CD4-positive, CD25-positive, alpha-beta regulatory T cell (primary cell): ENCODE measurements at regions not wholly inside any gene's neighbourhood (a gene's known extent, or its start where the extent isn't known, plus 50 kb on each side); places are given as distances from the start of the nearest gene placed in this dataset.
"Not testable (repeated sequence)": the region's sequence is repeated elsewhere in the genome, so short reads cannot be mapped to it uniquely, and the experiment has no call there.

ENCODE experiments used
- ATAC-seq, 2 donors: fragments of 150-1000 bp; cut with Tn5 transposase; one replicate each; pipeline ENCODE4 v1.10.0; 2021; ENCODE audit warnings: low read depth in 2 of 2, moderate number of reproducible peaks in 2 of 2, moderate library complexity in 1 of 2
- DNase-seq, 3 donors: peaks; one replicate each; pipeline versions ENCODE4 v3.0.0 to v3.0.0-alpha.2; 2012 to 2022; ENCODE audit warnings: mixed read lengths in 1 of 3
- H3K27ac ChIP-seq: one replicate; pipeline ENCODE4 v1.7.0; 2013; ENCODE audit warnings: mild to moderate bottlenecking, low read length; ENCODE audit not compliant: insufficient read depth, poor library complexity, severe bottlenecking
- H3K27me3 ChIP-seq: one replicate; pipeline ENCODE4 v1.7.0; 2013; ENCODE audit warnings: low read length; ENCODE audit not compliant: control insufficient read depth, insufficient read depth
- H3K36me3 ChIP-seq: one replicate; pipeline ENCODE4 v1.7.0; 2013; ENCODE audit warnings: mild to moderate bottlenecking, low read length, moderate library complexity; ENCODE audit not compliant: control insufficient read depth, insufficient read depth
- H3K4me1 ChIP-seq: 2 replicates; pipeline ENCODE4 v1.7.0; 2013; ENCODE audit warnings: mild to moderate bottlenecking, low read length; ENCODE audit not compliant: insufficient read depth, control insufficient read depth, poor library complexity, severe bottlenecking
- H3K4me3 ChIP-seq: one replicate; pipeline ENCODE4 v1.7.0; 2013; ENCODE audit warnings: low read depth, mild to moderate bottlenecking, low read length, moderate library complexity
- H3K9me3 ChIP-seq, 2 experiments: 1 replicate in 1 of 2; 2 replicates in 1 of 2; pipeline ENCODE4 v1.7.0; 2013; ENCODE audit warnings: low read length in 2 of 2, mild to moderate bottlenecking in 1 of 2, moderate library complexity in 1 of 2; ENCODE audit not compliant: control insufficient read depth in 2 of 2
- H3K27ac Mint-ChIP-seq, 3 donors: one replicate each; pipeline ENCODE4 v1.8.0; 2020 to 2022; ENCODE audit warnings: mild to moderate bottlenecking in 3 of 3, mixed read lengths in 3 of 3, moderate library complexity in 2 of 3
- H3K27me3 Mint-ChIP-seq: one replicate; pipeline ENCODE4 v1.8.0; 2022; ENCODE audit warnings: mild to moderate bottlenecking, mixed read lengths
- H3K36me3 Mint-ChIP-seq: one replicate; pipeline ENCODE4 v1.8.0; 2020; ENCODE audit warnings: mixed read lengths
- H3K4me1 Mint-ChIP-seq, 4 donors: one replicate each; pipeline ENCODE4 v1.8.0; 2020 to 2022; ENCODE audit warnings: mixed read lengths in 4 of 4, mild to moderate bottlenecking in 1 of 4
- H3K4me3 Mint-ChIP-seq, 4 donors: one replicate each; pipeline ENCODE4 v1.8.0; 2020 to 2022; ENCODE audit warnings: mild to moderate bottlenecking in 4 of 4, mixed read lengths in 4 of 4, moderate library complexity in 3 of 4
- H3K9me3 Mint-ChIP-seq, 7 donors: one replicate each; pipeline ENCODE4 v1.8.0; 2020 to 2022; ENCODE audit warnings: mixed read lengths in 7 of 7, mild to moderate bottlenecking in 3 of 7, moderate library complexity in 2 of 7

DNA sequence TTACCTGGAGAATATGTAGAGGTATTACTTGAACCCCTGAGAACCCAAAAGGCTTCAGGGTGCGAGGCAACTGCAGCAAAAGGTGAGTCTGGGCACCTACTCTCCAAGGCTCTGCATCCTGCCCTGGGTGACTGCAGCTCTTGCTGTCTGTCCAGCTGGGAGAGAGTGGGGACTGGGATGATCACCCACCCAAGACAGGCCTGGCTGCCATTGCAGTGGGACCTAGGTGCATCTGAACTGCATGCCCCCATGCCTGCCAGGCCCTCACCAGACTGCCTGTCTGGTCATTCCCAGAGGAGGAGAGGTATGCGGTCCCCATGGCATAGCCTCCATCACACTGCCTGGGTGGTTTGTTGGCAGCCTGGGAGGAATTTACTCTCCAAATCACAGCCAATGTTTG, 563.9 kb downstream of the TFAP2A start:
- Mint-ChIP-seq H3K36me3 (no peaks in the 10 kb centered on the region), H3K27ac (no peak overlapping the region), H3K4me1 (no peaks in the 10 kb centered on the region), H3K27me3 (no peaks in the 10 kb centered on the region), H3K9me3 (peaks cover 2 to 55% (median 16%) of the 10 kb centered on the region in 7 donors), H3K4me3 (no peak overlapping the region)
- ATAC-seq, result no peak
- Histone ChIP-seq H3K27ac (no peak overlapping the region), H3K4me3 (no peak overlapping the region), H3K36me3 (no peaks in the 10 kb centered on the region), H3K4me1 (no peaks in the 10 kb centered on the region), H3K27me3 (no peaks in the 10 kb centered on the region), H3K9me3 (peaks cover 11 to 24% of the 10 kb centered on the region in 2 experiments)
- no peak for DNase-seq

DNA sequence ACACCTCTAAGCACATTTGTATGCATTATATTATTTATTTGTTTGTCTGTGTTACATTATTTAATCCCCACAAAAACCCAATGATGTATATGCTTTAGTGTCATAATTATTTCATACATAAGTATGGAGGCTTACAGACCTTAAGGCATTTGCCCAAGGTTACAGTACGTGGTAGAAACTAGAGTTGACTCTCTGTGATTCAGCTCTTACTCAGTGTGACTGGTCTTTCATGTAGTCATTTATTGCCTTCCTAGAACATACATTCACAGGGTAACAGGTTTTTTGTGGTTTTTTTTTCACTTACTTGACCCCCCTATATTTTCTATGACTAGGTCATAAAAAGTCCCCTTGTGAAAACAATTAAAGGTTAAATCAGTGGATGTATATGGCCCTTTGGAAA, 566.8 kb downstream of the TFAP2A start:
- Histone ChIP-seq H3K9me3 (peaks cover 5 to 24% of the 10 kb centered on the region in 2 experiments), H3K36me3 (no peaks in the 10 kb centered on the region), H3K27me3 (no peaks in the 10 kb centered on the region), H3K4me3 (no peak overlapping the region), H3K4me1 (no peaks in the 10 kb centered on the region), H3K27ac (no peak overlapping the region)
- no peak for DNase-seq
- Mint-ChIP-seq H3K9me3 (peaks cover 2 to 42% (median 11%) of the 10 kb centered on the region in 7 donors), H3K4me3 (no peak overlapping the region), H3K27ac (no peak overlapping the region), H3K27me3 (no peaks in the 10 kb centered on the region), H3K4me1 (no peaks in the 10 kb centered on the region), H3K36me3 (no peaks in the 10 kb centered on the region)
- ATAC-seq, result no peak

DNA sequence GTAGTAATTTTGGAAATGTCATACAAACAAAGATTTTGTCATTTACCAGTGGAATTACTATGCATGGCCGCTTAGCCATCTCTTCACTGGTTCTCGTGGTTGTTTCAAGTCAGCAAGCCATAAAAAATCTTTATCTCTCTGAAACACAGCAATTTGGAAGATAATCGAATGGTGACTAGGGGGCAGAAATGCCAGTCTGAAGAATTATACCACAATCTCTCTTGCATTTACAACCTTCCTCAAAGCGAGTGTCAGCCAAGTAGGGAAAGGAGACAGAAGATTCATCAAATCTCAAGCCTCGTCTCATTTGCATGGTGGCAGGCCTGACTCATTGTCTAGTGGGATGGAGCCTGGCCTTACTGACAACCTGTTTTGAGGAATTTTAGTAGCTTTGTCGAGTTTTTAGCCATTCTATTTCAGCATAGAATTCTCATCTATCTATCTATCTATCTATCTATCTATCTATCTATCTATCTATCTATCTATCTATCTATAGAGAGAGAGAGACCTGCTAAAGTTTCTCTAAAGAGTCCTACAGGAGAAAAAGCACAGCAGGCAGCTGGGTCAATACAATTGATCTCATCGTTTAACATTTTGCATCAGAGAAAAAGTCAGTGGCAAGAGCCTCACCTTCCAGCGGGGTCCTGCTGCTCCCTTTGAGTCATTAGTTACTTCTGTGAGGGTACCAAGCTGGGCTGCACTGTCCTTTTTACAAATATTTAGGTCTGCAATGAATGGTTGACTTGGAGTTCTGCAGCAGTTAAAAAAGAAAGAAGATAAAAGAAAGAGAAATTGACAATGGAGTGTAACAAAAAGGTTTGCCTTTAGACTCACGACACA, 572.8 kb downstream of the TFAP2A start:
- Histone ChIP-seq H3K4me1 (no peaks in the 10 kb centered on the region), H3K27ac (no peak overlapping the region), H3K9me3 (peaks cover 0 to 3% of the 10 kb centered on the region in 2 experiments), H3K4me3 (no peak overlapping the region), H3K27me3 (no peaks in the 10 kb centered on the region), H3K36me3 (no peaks in the 10 kb centered on the region)
- DNase-seq (no peak), ATAC-seq (no peak)
- Mint-ChIP-seq H3K4me3 (no peak overlapping the region), H3K27me3 (no peaks in the 10 kb centered on the region), H3K27ac (no peak overlapping the region), H3K4me1 (no peaks in the 10 kb centered on the region), H3K9me3 (peaks cover 0 to 15% (median 8%) of the 10 kb centered on the region in 7 donors), H3K36me3 (no peaks in the 10 kb centered on the region)

DNA sequence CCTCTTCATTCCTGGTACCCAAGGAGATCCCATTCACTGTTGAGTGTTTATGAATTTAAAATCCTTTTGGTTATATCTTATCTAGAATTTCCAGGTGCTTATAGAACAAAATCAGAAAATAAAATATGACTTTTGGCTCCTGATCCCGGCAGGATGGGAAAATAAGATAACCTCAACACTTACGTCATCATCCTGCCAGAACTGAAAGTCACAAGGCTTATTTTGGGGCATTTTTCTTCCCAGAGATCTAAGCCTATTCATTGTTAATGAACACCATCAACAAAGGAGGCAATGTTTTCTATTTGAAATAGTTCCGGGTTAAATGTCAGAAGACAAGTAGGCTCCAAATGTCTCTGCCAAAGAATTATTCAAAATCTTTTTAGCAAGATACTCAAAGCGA, 580.6 kb downstream of the TFAP2A start:
- H3K4me3 Mint-ChIP-seq, result no peak overlapping the region
- no peaks in the 10 kb centered on the region for H3K4me1 ChIP-seq
- no peaks in the 10 kb centered on the region for H3K9me3 ChIP-seq
- no peak for DNase-seq
- no peaks in the 10 kb centered on the region for H3K36me3 Mint-ChIP-seq
- no peaks in the 10 kb centered on the region for H3K27me3 Mint-ChIP-seq
- peaks cover 0 to 13% (median 5%) of the 10 kb centered on the region in 7 donors for H3K9me3 Mint-ChIP-seq
- no peaks in the 10 kb centered on the region for H3K4me1 Mint-ChIP-seq
- H3K4me3 ChIP-seq, result no peak overlapping the region
- H3K27ac Mint-ChIP-seq, result no peak overlapping the region
- no peak for ATAC-seq
- H3K27me3 ChIP-seq, result no peaks in the 10 kb centered on the region
- H3K36me3 ChIP-seq, result no peaks in the 10 kb centered on the region
- no peak overlapping the region for H3K27ac ChIP-seq

- Histone ChIP-seq H3K27me3 (no peaks in the 10 kb centered on the region), H3K4me3 (no peak overlapping the region), H3K27ac (no peak overlapping the region), H3K9me3 (no peaks in the 10 kb centered on the region), H3K4me1 (no peaks in the 10 kb centered on the region), H3K36me3 (no peaks in the 10 kb centered on the region)
- Mint-ChIP-seq H3K27me3 (no peaks in the 10 kb centered on the region), H3K27ac (no peak overlapping the region), H3K4me1 (no peaks in the 10 kb centered on the region), H3K36me3 (no peaks in the 10 kb centered on the region), H3K9me3 (peaks cover 0 to 10% (median 3%) of the 10 kb centered on the region in 7 donors), H3K4me3 (no peak overlapping the region)
- DNase-seq (no peak), ATAC-seq (no peak)
Measured at GRCh38 chr6:9831783-9832182, 583.1 kb downstream of the TFAP2A start.

DNA sequence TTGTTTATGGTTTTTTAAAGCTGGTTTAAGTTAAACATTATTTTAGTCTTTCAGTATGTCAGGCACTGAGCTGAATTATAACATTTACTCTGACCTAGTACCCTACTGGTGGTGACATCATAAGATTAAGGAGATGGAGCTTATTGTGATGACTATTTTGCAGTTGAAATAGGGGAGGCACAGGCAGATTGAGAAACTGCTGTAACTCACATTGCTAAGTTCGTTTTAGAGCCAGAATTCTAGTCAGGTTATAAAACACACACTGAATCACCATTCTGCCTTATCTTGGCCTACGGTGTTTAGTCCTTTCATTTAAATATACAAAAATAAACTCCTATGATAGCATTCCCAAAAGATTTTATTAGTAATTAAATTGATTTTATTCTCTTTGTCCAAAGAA, 584.1 kb downstream of the TFAP2A start:
- H3K9me3 ChIP-seq, result no peaks in the 10 kb centered on the region
- no peaks in the 10 kb centered on the region for H3K4me1 ChIP-seq
- Mint-ChIP-seq H3K27ac (no peak overlapping the region), H3K36me3 (no peaks in the 10 kb centered on the region), H3K27me3 (no peaks in the 10 kb centered on the region), H3K9me3 (peaks cover 0 to 11% (median 1%) of the 10 kb centered on the region in 7 donors), H3K4me1 (no peaks in the 10 kb centered on the region), H3K4me3 (no peak overlapping the region)
- H3K4me3 ChIP-seq, result no peak overlapping the region
- no peak overlapping the region for H3K27ac ChIP-seq
- no peaks in the 10 kb centered on the region for H3K27me3 ChIP-seq
- no peak for DNase-seq
- ATAC-seq, result no peak
- no peaks in the 10 kb centered on the region for H3K36me3 ChIP-seq

DNA sequence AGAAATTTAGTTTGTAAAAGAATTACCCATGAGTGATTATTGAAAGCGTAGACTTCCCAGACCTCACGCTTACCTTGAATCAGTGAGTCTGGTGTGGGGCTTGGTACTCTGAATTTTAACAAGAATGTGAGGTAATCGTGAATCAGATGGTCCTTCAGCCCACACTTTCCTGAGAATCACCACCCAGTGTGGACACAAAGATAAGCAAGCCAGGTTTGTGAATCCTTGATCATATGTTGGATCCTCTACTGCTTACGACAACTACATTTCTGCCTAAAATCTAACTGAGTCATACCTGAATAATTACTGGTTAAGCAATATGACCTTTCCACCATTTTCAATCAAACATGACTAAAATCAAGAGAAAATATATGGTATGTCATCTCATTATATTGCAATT, 589.3 kb downstream of the TFAP2A start:
- Histone ChIP-seq H3K27me3 (no peaks in the 10 kb centered on the region), H3K4me3 (no peak overlapping the region), H3K36me3 (no peaks in the 10 kb centered on the region), H3K4me1 (no peaks in the 10 kb centered on the region), H3K9me3 (no peaks in the 10 kb centered on the region), H3K27ac (no peak overlapping the region)
- peaks cover 0 to 16% (median 2%) of the 10 kb centered on the region in 7 donors for H3K9me3 Mint-ChIP-seq
- ATAC-seq (no peak), DNase-seq (no peak)
- no peak overlapping the region for H3K27ac Mint-ChIP-seq
- H3K4me1 Mint-ChIP-seq, result no peaks in the 10 kb centered on the region
- no peaks in the 10 kb centered on the region for H3K27me3 Mint-ChIP-seq
- no peaks in the 10 kb centered on the region for H3K36me3 Mint-ChIP-seq
- no peak overlapping the region for H3K4me3 Mint-ChIP-seq

- not testable (repeated sequence) for DNase-seq, H3K9me3 ChIP-seq, H3K27me3 ChIP-seq, H3K27me3 Mint-ChIP-seq, H3K27ac ChIP-seq, H3K4me3 ChIP-seq, H3K4me1 ChIP-seq, ATAC-seq, H3K27ac Mint-ChIP-seq, H3K36me3 Mint-ChIP-seq, H3K36me3 ChIP-seq, H3K4me1 Mint-ChIP-seq, H3K4me3 Mint-ChIP-seq, H3K9me3 Mint-ChIP-seq
Measured at GRCh38 chr6:9810727-9811126, 604.1 kb downstream of the TFAP2A start.
